ENCODE measurements at regions not wholly inside any gene's neighbourhood (a gene's known extent, or its start where the extent isn't known, plus 50 kb on each side); places are given as distances from the start of the nearest gene placed in this dataset.

GRCh38 chr7:54188843-54189242 is 353.3 kb upstream of the VSTM2A start:
- TF ChIP-seq, protein P1, sequence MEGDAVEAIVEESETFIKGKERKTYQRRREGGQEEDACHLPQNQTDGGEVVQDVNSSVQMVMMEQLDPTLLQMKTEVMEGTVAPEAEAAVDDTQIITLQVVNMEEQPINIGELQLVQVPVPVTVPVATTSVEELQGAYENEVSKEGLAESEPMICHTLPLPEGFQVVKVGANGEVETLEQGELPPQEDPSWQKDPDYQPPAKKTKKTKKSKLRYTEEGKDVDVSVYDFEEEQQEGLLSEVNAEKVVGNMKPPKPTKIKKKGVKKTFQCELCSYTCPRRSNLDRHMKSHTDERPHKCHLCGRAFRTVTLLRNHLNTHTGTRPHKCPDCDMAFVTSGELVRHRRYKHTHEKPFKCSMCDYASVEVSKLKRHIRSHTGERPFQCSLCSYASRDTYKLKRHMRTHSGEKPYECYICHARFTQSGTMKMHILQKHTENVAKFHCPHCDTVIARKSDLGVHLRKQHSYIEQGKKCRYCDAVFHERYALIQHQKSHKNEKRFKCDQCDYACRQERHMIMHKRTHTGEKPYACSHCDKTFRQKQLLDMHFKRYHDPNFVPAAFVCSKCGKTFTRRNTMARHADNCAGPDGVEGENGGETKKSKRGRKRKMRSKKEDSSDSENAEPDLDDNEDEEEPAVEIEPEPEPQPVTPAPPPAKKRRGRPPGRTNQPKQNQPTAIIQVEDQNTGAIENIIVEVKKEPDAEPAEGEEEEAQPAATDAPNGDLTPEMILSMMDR (IDR thresholded peaks at IDR 0.05 in 2 of 3, conservative IDR thresholded peaks at IDR 0.05 in 1 of 3; ENCODE audit: borderline replicate concordance in 1 of 3, insufficient read depth in 1 of 3, low read depth in 2 of 3, low read length in 2 of 3) = no peak
- TF ChIP-seq ZNF274 (IDR thresholded peaks at IDR 0.05; ENCODE audit: low read depth, low read length) = no peak
- no peak for TF ChIP-seq POLR2A (IDR thresholded peaks at IDR 0.05; ENCODE audit: borderline replicate concordance, extremely low read depth, insufficient read depth, insufficient read length)
- no peak for TF ChIP-seq EZH2 (IDR thresholded peaks at IDR 0.05)
- TF ChIP-seq, protein P2, sequence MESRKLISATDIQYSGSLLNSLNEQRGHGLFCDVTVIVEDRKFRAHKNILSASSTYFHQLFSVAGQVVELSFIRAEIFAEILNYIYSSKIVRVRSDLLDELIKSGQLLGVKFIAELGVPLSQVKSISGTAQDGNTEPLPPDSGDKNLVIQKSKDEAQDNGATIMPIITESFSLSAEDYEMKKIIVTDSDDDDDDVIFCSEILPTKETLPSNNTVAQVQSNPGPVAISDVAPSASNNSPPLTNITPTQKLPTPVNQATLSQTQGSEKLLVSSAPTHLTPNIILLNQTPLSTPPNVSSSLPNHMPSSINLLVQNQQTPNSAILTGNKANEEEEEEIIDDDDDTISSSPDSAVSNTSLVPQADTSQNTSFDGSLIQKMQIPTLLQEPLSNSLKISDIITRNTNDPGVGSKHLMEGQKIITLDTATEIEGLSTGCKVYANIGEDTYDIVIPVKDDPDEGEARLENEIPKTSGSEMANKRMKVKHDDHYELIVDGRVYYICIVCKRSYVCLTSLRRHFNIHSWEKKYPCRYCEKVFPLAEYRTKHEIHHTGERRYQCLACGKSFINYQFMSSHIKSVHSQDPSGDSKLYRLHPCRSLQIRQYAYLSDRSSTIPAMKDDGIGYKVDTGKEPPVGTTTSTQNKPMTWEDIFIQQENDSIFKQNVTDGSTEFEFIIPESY (IDR thresholded peaks at IDR 0.05; ENCODE audit: extremely low read depth, insufficient replicate concordance, low read length) = no peak
- TF ChIP-seq SIN3A (IDR thresholded peaks at IDR 0.05; ENCODE audit: low read depth) = no peak
- TF ChIP-seq, protein P3, sequence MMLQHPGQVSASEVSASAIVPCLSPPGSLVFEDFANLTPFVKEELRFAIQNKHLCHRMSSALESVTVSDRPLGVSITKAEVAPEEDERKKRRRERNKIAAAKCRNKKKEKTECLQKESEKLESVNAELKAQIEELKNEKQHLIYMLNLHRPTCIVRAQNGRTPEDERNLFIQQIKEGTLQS (IDR thresholded peaks at IDR 0.05) = no peak
- no peak for TF ChIP-seq ZFX (IDR thresholded peaks at IDR 0.05)
- TF ChIP-seq MAX (IDR thresholded peaks at IDR 0.05) = no peak
- no peak for TF ChIP-seq YY1 (IDR thresholded peaks at IDR 0.05; ENCODE audit: extremely low read depth, insufficient replicate concordance, low read depth, low read length)
- no peak for TF ChIP-seq TCF7L2 (IDR thresholded peaks at IDR 0.05; ENCODE audit: borderline replicate concordance, extremely low read depth, insufficient read depth, insufficient read length)
- TF ChIP-seq EZH2phosphoT487 (IDR thresholded peaks at IDR 0.05; ENCODE audit: borderline replicate concordance) = no peak
- no peak for TF ChIP-seq POLR2AphosphoS5 (IDR thresholded peaks at IDR 0.05; ENCODE audit: low read depth, low read length)
- no peak for TF ChIP-seq RAD21 (IDR thresholded peaks at IDR 0.05; ENCODE audit: low read depth)

Data from HCT116 (cell line).